ENCODE measurements at regions not wholly inside any gene's neighbourhood (a gene's known extent, or its start where the extent isn't known, plus 50 kb on each side); places are given as distances from the start of the nearest gene placed in this dataset.
"Not testable (repeated sequence)": the region's sequence is repeated elsewhere in the genome, so short reads cannot be mapped to it uniquely, and the experiment has no call there.

DNA sequence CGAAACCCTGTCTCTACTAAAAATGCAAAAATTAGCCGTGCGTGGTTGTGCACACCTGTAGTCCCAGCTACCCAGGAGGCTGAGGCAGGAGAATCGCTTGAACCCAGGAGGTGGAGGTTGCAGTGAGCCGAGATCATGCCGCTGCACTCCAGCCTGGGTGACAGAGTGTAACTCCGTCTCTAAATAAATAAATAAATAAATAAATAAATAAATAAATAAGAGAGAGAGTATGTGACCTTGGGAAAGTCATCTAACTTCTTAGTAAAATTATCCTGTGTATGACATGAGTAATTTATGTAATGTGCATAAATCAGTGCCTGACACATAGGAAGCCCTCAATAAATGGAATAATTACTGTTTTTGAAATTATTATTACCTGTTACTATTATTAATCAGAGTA is 57.5 kb upstream of the ACSL4 start:
- TF ChIP-seq, protein P1, sequence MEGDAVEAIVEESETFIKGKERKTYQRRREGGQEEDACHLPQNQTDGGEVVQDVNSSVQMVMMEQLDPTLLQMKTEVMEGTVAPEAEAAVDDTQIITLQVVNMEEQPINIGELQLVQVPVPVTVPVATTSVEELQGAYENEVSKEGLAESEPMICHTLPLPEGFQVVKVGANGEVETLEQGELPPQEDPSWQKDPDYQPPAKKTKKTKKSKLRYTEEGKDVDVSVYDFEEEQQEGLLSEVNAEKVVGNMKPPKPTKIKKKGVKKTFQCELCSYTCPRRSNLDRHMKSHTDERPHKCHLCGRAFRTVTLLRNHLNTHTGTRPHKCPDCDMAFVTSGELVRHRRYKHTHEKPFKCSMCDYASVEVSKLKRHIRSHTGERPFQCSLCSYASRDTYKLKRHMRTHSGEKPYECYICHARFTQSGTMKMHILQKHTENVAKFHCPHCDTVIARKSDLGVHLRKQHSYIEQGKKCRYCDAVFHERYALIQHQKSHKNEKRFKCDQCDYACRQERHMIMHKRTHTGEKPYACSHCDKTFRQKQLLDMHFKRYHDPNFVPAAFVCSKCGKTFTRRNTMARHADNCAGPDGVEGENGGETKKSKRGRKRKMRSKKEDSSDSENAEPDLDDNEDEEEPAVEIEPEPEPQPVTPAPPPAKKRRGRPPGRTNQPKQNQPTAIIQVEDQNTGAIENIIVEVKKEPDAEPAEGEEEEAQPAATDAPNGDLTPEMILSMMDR (IDR thresholded peaks at IDR 0.05): not testable (repeated sequence)
- TF ChIP-seq POLR2A (IDR thresholded peaks at IDR 0.05): not testable (repeated sequence)
